ENCODE measurements at regions not wholly inside any gene's neighbourhood (a gene's known extent, or its start where the extent isn't known, plus 50 kb on each side); places are given as distances from the start of the nearest gene placed in this dataset.

- Histone ChIP-seq H4K20me1 (ENCODE audit: insufficient read depth) (no peaks in the 10 kb centered on the region), H3K9me2 (ENCODE audit: insufficient read depth) (no peaks in the 10 kb centered on the region), H3K4me1 (ENCODE audit: control insufficient read depth in 1 of 2, insufficient read depth in 2 of 2, low read length in 2 of 2) (no peaks in the 10 kb centered on the region), H3K36me3 (ENCODE audit: control insufficient read depth in 1 of 2, insufficient read depth in 2 of 2, low read length in 2 of 2) (no peaks in the 10 kb centered on the region), H3K9ac (ENCODE audit: low read length) (no peak overlapping the region), H3K27me3 (ENCODE audit: insufficient read depth, low read length) (peaks cover 3% of the 10 kb centered on the region; the same call in 1 of the 2 replicates), H2AFZ (ENCODE audit: low read depth, low read length, poor library complexity, severe bottlenecking) (no peak overlapping the region), H3K27ac (ENCODE audit: low read depth, low read length) (no peak overlapping the region), H3K4me2 (ENCODE audit: low read length) (no peak overlapping the region), H3K9me3 (ENCODE audit: control insufficient read depth in 1 of 2, insufficient read depth in 1 of 2, low read depth in 1 of 2, low read length in 2 of 2) (no peaks in the 10 kb centered on the region), H3K79me2 (ENCODE audit: insufficient read depth, low read length) (no peaks in the 10 kb centered on the region), H3K4me3 (replicated peaks in 1 of 2; ENCODE audit: low read depth in 1 of 2, low read length in 2 of 2) (no peak overlapping the region)
- ATAC-seq (no peak), DNase-seq (ENCODE audit: low read depth, low spot score) (no peak)
- no peak for TF ChIP-seq REST (IDR thresholded peaks at IDR 0.05; ENCODE audit: low read depth)
- intact Hi-C loops (cut with micrococcal nuclease): no loop called here
- RAD21 ChIA-PET (ENCODE audit: low non-redundant PET in 1 of 2, low total read pairs in 2 of 2, uncharacterized antibody in 2 of 2, unreplicated experiment in 2 of 2): no interaction called here
- POLR2A ChIA-PET: no interaction called here
- CTCF ChIA-PET: no interaction called here
- no TSS peak for BruUV-seq (replicated peaks)
Measured at GRCh38 chr10:29186221-29186620, 102.6 kb upstream of the LYZL1 start.

GRCh38 chr10:29189256-29189655, 99.6 kb upstream of the LYZL1 start:
- Histone ChIP-seq H3K9me2 (ENCODE audit: insufficient read depth) (no peaks in the 10 kb centered on the region), H3K9ac (ENCODE audit: low read length) (no peak overlapping the region), H3K4me1 (ENCODE audit: control insufficient read depth in 1 of 2, insufficient read depth in 2 of 2, low read length in 2 of 2) (no peaks in the 10 kb centered on the region), H3K27me3 (ENCODE audit: insufficient read depth, low read length) (no peaks in the 10 kb centered on the region), H3K4me3 (replicated peaks in 1 of 2; ENCODE audit: low read depth in 1 of 2, low read length in 2 of 2) (no peak overlapping the region), H2AFZ (ENCODE audit: low read depth, low read length, poor library complexity, severe bottlenecking) (no peak overlapping the region), H3K4me2 (ENCODE audit: low read length) (no peak overlapping the region), H4K20me1 (ENCODE audit: insufficient read depth) (no peaks in the 10 kb centered on the region), H3K79me2 (ENCODE audit: insufficient read depth, low read length) (no peaks in the 10 kb centered on the region), H3K36me3 (ENCODE audit: control insufficient read depth in 1 of 2, insufficient read depth in 2 of 2, low read length in 2 of 2) (no peaks in the 10 kb centered on the region), H3K9me3 (ENCODE audit: control insufficient read depth in 1 of 2, insufficient read depth in 1 of 2, low read depth in 1 of 2, low read length in 2 of 2) (no peaks in the 10 kb centered on the region), H3K27ac (ENCODE audit: low read depth, low read length) (no peak overlapping the region)
- no TSS peak for BruUV-seq (replicated peaks)
- intact Hi-C loops (cut with micrococcal nuclease): no loop called here
- DNase-seq (ENCODE audit: low read depth, low spot score): no peak
- ChIA-PET RAD21 (ENCODE audit: low non-redundant PET in 1 of 2, low total read pairs in 2 of 2, uncharacterized antibody in 2 of 2, unreplicated experiment in 2 of 2) (no interaction called here), CTCF (no interaction called here), POLR2A (no interaction called here)
- no peak for ATAC-seq
- TF ChIP-seq YY1 (IDR thresholded peaks at IDR 0.05; ENCODE audit: extremely low read depth, insufficient replicate concordance, low read depth, low read length): no peak
- no peak for TF ChIP-seq POLR2A (IDR thresholded peaks at IDR 0.05; ENCODE audit: borderline replicate concordance, extremely low read depth, insufficient read depth, insufficient read length)
- no peak for TF ChIP-seq EZH2 (IDR thresholded peaks at IDR 0.05)
- no peak for TF ChIP-seq EGR1 (IDR thresholded peaks at IDR 0.05; ENCODE audit: low read depth)
- no peak for TF ChIP-seq EZH2phosphoT487 (IDR thresholded peaks at IDR 0.05; ENCODE audit: borderline replicate concordance)
- no peak for TF ChIP-seq ZBTB33 (IDR thresholded peaks at IDR 0.05; ENCODE audit: extremely low read depth, insufficient replicate concordance, low read length)
- no peak for TF ChIP-seq TCF7L2 (IDR thresholded peaks at IDR 0.05; ENCODE audit: borderline replicate concordance, extremely low read depth, insufficient read depth, insufficient read length)
- TF ChIP-seq REST (IDR thresholded peaks at IDR 0.05; ENCODE audit: low read depth): no peak

All from HCT116 (cell line).